Kidney (tissue), 13 donors: ENCODE measurements at regions not wholly inside any gene's neighbourhood (a gene's known extent, or its start where the extent isn't known, plus 50 kb on each side); places are given as distances from the start of the nearest gene placed in this dataset.

Source experiments
- DNase-seq, 5 donors: peaks; one replicate each; pipeline ENCODE4 v3.0.0-alpha.2; 2013 to 2020
- FAIRE-seq: peaks from 2 replicates; lab custom pipeline; 2012; peaks lifted over from hg19 to GRCh38; lab: Jason Lieb, UNC
- H3K27ac ChIP-seq, 2 donors: one replicate each; pipeline ENCODE4 v1.7.0; 2013; ENCODE audit warnings: low read depth in 2 of 2, low read length in 2 of 2, inconsistent platforms in 1 of 2
- H3K27me3 ChIP-seq: one replicate; pipeline ENCODE4 v1.7.1; 2013; ENCODE audit warnings: low read length, inconsistent platforms; ENCODE audit not compliant: control insufficient read depth, insufficient read depth
- H3K36me3 ChIP-seq, 3 donors: one replicate each; pipeline versions ENCODE4 v1.7.0 to v1.7.1; 2013; ENCODE audit warnings: low read length in 3 of 3, control low read depth in 1 of 3, inconsistent platforms in 1 of 3; ENCODE audit not compliant: insufficient read depth in 3 of 3, control insufficient read depth in 2 of 3
- H3K4me1 ChIP-seq, 3 donors: one replicate each; pipeline versions ENCODE4 v1.7.0 to v1.7.1; 2013; ENCODE audit warnings: low read length in 3 of 3, inconsistent platforms in 1 of 3, low read depth in 1 of 3; ENCODE audit not compliant: control insufficient read depth in 2 of 3, insufficient read depth in 2 of 3
- H3K4me3 ChIP-seq, 3 donors: one replicate each; pipeline versions ENCODE4 v1.7.0 to v1.8.1; 2013; ENCODE audit warnings: low read length in 3 of 3, control low read depth in 1 of 3, inconsistent platforms in 1 of 3
- H3K9ac ChIP-seq, 3 donors: one replicate each; pipeline versions ENCODE4 v1.7.0 to v1.7.1; 2013; ENCODE audit warnings: low read length in 3 of 3, control low read depth in 1 of 3, inconsistent platforms in 1 of 3
- H3K9me3 ChIP-seq, 3 donors: one replicate each; pipeline versions ENCODE4 v1.7.0 to v1.7.1; 2013; ENCODE audit warnings: low read length in 3 of 3, control low read depth in 1 of 3, inconsistent platforms in 1 of 3; ENCODE audit not compliant: control insufficient read depth in 2 of 3, insufficient read depth in 1 of 3
- intact Hi-C: fragments of 100-400 bp; cut with DNase I; formaldehyde crosslinking; loops from one replicate; pipeline ENCODE4 v1.11.1; 2022
- TF ChIP-seq, protein P1 (sequence below): IDR thresholded peaks from 3 replicates; pipeline ENCODE4 v1.5.1; 2012; ENCODE audit warnings: mild to moderate bottlenecking, moderate library complexity, borderline replicate concordance; ENCODE audit not compliant: insufficient read depth; ENCODE audit errors: extremely low read depth
- donor health status: control.
- donor health status: control.
- donor health status: control.
- donor health status: control.
- donor health status: control.
- donor health status: DM: yes; HTN: yes; CAD: no.
- donor health status: Normal renal cell carcinoma (clear cell type).

DNA sequence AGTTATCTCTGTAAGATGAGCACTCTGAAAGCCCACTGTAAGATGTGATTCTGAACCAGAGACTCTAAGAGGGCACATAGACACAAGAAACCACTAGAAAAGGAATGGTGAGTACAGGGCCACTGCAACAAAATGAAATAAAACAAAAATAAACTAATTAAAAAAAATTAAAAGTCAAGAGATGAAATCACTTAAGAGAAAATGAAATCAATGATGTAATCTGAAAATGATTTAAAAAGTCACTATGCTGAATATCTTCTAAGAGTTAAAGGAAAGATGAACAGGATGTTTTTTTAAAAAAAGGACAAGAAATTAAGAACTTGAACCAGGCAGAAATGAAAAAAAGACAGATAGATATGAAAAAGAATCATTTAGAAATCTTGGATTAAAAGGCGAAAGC lies 110.6 kb upstream of the OLIG2 start:
- Histone ChIP-seq H3K4me1 (no peaks in the 10 kb centered on the region), H3K27ac (no peak overlapping the region), H3K27me3 (no peaks in the 10 kb centered on the region), H3K9me3 (no peaks in the 10 kb centered on the region), H3K4me3 (no peak overlapping the region), H3K9ac (no peak overlapping the region), H3K36me3 (no peaks in the 10 kb centered on the region)
- TF ChIP-seq, protein P1, sequence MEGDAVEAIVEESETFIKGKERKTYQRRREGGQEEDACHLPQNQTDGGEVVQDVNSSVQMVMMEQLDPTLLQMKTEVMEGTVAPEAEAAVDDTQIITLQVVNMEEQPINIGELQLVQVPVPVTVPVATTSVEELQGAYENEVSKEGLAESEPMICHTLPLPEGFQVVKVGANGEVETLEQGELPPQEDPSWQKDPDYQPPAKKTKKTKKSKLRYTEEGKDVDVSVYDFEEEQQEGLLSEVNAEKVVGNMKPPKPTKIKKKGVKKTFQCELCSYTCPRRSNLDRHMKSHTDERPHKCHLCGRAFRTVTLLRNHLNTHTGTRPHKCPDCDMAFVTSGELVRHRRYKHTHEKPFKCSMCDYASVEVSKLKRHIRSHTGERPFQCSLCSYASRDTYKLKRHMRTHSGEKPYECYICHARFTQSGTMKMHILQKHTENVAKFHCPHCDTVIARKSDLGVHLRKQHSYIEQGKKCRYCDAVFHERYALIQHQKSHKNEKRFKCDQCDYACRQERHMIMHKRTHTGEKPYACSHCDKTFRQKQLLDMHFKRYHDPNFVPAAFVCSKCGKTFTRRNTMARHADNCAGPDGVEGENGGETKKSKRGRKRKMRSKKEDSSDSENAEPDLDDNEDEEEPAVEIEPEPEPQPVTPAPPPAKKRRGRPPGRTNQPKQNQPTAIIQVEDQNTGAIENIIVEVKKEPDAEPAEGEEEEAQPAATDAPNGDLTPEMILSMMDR: no peak
- intact Hi-C loops: no loop called here
- DNase-seq (no peak), FAIRE-seq (peak; percentile 8)

DNA sequence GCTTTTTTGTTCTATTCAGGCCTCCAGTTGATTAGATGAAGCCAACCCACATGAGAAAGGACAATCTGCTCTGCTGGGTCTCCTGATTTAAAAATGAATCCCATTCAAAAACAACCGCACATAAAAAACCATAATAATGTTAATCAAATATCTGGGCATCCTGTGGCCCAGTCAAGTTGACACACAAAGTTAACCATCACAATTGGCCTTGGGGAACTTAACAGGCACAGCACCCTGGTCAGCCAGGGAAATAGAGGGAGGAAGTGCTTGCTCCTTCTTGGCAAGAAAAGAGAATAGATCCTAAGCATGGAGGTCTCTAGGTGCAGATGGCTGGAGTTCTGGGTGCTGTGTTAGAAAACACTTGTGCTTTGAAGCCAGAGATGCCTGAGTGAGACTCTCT lies 109.6 kb upstream of the OLIG2 start:
- Histone ChIP-seq H3K9me3 (no peaks in the 10 kb centered on the region), H3K27ac (no peak overlapping the region), H3K36me3 (no peaks in the 10 kb centered on the region), H3K4me3 (no peak overlapping the region), H3K27me3 (no peaks in the 10 kb centered on the region), H3K4me1 (no peaks in the 10 kb centered on the region), H3K9ac (no peak overlapping the region)
- no peak for DNase-seq
- TF ChIP-seq, protein P1: no peak
- intact Hi-C loops: no loop called here
- no peak for FAIRE-seq

DNA sequence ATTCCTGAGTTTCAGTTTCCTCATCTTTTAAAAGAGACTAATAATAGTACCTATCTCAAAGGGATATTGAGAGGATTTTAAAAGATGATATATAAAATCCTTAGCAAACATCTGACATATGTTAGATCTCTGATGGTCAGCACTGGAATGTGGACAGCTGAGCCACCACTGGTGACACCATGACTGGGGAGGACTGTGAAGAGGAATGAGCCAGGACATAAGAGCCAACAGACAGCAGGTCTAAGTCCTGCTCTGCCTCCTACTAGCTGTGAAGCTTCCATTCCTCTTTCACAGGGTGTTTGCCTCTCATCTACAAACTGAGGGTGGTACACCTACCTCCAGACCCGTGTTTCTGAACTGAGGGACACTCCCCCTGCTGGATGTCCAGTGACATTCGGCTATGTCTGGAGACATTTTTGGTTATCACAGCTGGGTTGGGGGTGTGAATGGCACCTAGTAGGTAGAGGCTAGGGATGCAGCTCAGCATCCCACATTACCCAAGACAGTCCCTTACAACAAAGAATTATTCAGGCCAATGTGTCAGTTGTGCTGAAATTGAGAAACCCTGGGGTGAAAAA lies 109.1 kb upstream of the OLIG2 start:
- FAIRE-seq: no peak
- H3K4me1 ChIP-seq: no peaks in the 10 kb centered on the region
- no peaks in the 10 kb centered on the region for H3K27me3 ChIP-seq
- intact Hi-C loops: no loop called here
- no peaks in the 10 kb centered on the region for H3K9me3 ChIP-seq
- no peak overlapping the region for H3K9ac ChIP-seq
- DNase-seq: no peak
- no peaks in the 10 kb centered on the region for H3K36me3 ChIP-seq
- TF ChIP-seq, protein P1: no peak
- no peak overlapping the region for H3K27ac ChIP-seq
- H3K4me3 ChIP-seq: no peak overlapping the region
